ENCODE measurements at regions not wholly inside any gene's neighbourhood (a gene's known extent, or its start where the extent isn't known, plus 50 kb on each side); places are given as distances from the start of the nearest gene placed in this dataset.

DNA sequence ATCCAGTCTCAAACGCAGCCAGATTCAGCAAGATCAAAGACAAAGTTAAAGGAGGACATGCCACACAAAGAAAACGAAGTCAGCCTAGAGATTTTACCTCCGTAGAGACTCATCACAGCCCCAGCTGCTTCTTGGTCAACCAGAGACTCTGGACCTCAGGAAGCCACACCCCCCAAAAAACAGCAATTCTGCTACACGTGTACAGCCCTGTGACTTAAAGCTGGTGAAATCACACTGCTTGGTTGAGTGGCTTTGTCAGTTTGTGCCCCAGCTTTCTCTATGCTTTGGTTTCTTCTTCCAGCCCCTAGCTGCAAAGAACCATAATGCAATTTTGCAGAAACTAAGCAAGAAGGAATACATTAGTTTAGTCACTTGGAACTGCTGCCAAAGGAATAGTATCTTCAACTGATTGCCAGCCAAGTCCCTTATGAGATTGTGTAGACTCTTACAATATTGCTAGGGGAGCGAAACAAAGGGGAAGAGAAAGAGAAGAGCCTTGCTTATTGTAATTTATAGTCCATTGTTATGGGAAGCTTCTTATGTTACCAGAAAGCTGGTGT is 158.8 kb upstream of the ZNF462 start:
- no peak for DNase-seq (ENCODE audit: low read depth)
- H3K4me3 ChIP-seq (ENCODE audit: low read length): no peak overlapping the region
- TF ChIP-seq, protein P1, sequence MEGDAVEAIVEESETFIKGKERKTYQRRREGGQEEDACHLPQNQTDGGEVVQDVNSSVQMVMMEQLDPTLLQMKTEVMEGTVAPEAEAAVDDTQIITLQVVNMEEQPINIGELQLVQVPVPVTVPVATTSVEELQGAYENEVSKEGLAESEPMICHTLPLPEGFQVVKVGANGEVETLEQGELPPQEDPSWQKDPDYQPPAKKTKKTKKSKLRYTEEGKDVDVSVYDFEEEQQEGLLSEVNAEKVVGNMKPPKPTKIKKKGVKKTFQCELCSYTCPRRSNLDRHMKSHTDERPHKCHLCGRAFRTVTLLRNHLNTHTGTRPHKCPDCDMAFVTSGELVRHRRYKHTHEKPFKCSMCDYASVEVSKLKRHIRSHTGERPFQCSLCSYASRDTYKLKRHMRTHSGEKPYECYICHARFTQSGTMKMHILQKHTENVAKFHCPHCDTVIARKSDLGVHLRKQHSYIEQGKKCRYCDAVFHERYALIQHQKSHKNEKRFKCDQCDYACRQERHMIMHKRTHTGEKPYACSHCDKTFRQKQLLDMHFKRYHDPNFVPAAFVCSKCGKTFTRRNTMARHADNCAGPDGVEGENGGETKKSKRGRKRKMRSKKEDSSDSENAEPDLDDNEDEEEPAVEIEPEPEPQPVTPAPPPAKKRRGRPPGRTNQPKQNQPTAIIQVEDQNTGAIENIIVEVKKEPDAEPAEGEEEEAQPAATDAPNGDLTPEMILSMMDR (conservative IDR thresholded peaks at IDR 0.05; ENCODE audit: low read depth, low read length): peak; percentile 7

GRCh38 chr9:106707291-106707690 is 155.7 kb upstream of the ZNF462 start:
- TF ChIP-seq, protein P1 (conservative IDR thresholded peaks at IDR 0.05; ENCODE audit: low read depth, low read length): no peak
- DNase-seq (ENCODE audit: low read depth): no peak
- H3K4me3 ChIP-seq (ENCODE audit: low read length): no peak overlapping the region

- TF ChIP-seq, protein P1 (conservative IDR thresholded peaks at IDR 0.05; ENCODE audit: low read depth, low read length): no peak
- H3K4me3 ChIP-seq (ENCODE audit: low read length): no peak overlapping the region
- no peak for DNase-seq (ENCODE audit: low read depth)
These were observed 155.1 kb upstream of the ZNF462 start for GRCh38 chr9:106707738-106708474.

- no peak for DNase-seq (ENCODE audit: low read depth)
These were observed 154.4 kb upstream of the ZNF462 start for GRCh38 chr9:106708475-106709146.

DNA sequence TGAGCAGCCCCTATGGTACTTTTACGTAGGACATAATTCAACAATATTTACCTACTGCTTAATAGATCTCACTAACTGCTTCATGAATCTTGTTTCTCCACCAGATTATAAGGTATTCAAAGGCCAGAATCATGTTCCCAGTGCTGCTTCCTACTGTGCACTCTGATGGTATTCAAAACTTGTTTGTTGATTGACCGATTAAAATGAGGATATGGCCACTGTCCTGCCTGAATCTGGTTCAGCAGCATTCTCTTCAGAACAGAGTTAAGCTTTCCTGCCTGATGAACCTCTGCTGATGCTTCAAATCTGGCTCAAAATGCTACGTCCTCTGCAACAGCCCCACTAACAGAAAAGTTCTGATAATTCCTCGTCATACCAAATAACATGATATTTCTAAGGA is 150.7 kb upstream of the ZNF462 start:
- TF ChIP-seq, protein P1 (conservative IDR thresholded peaks at IDR 0.05; ENCODE audit: low read depth, low read length): no peak
- no peak for DNase-seq (ENCODE audit: low read depth)
- no peak overlapping the region for H3K4me3 ChIP-seq (ENCODE audit: low read length)

More at GRCh38 chr9:106708475-106709146, 154.4 kb upstream of the ZNF462 start:
- TF ChIP-seq, protein P1 (conservative IDR thresholded peaks at IDR 0.05; ENCODE audit: low read depth, low read length): no peak
- no peak overlapping the region for H3K4me3 ChIP-seq (ENCODE audit: low read length)

GRCh38 chr9:106713206-106713605 is 149.8 kb upstream of the ZNF462 start:
- no peak for DNase-seq (ENCODE audit: low read depth)
- H3K4me3 ChIP-seq (ENCODE audit: low read length): no peak overlapping the region
- TF ChIP-seq, protein P1 (conservative IDR thresholded peaks at IDR 0.05; ENCODE audit: low read depth, low read length): no peak
